ENCODE measurements at regions not wholly inside any gene's neighbourhood (a gene's known extent, or its start where the extent isn't known, plus 50 kb on each side); places are given as distances from the start of the nearest gene placed in this dataset.

DNA sequence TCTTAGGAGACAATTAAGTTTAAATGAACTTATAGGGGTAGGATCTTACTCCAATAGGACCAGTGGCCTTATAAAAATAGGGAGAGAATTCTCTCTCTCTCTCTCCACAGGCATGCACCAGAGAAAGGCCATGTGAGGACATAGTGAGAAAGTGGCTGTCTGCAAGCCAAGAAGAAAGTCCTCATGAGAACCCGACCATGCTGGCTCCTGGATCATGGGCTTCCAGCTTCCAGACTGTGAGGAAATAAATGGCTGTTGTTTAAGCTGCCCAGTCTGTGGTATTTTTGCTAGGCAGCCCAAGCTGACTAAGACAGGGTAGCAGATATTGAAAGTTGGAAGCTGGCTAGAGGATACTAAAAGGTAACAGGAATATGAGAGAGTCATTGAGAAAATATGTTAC lies 454.0 kb downstream of the NBAS start (continued):
- no peak for TF ChIP-seq IRF3 (IDR thresholded peaks at IDR 0.05)
- no peak for TF ChIP-seq BACH1 (IDR thresholded peaks at IDR 0.05; ENCODE audit: borderline replicate concordance)
- no peak for TF ChIP-seq POLR2AphosphoS5 (IDR thresholded peaks at IDR 0.05; ENCODE audit: low read length)
- TF ChIP-seq STAT1 (conservative IDR thresholded peaks at IDR 0.05), result no peak

DNA sequence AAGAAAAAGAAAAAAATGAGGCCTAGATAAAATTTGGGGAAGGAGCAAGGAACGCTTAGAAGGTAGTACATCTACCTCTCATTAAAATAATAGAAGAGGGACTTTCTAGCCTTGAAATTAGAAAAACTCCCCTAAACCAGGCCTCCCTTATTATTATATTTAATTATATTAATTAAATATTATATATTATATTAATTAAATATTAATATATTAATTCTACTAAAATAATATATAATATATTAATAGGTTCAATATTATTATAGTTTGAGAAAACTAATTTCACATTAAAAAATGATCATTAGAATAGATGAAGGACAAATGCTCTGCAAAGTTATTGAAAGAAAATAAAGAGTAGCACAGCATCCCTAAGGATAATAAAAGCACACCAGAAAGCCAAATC lies 449.4 kb downstream of the NBAS start:
- Histone ChIP-seq H3K4me3 (no peak overlapping the region), H3K27me3 (replicated peaks in 1 of 2; ENCODE audit: control insufficient read depth in 2 of 2, insufficient read depth in 2 of 2, low read length in 1 of 2) (no peaks in the 10 kb centered on the region), H3K36me3 (ENCODE audit: control insufficient read depth in 2 of 2, insufficient read depth in 2 of 2, low read length in 1 of 2) (no peaks in the 10 kb centered on the region), H3K79me2 (ENCODE audit: control insufficient read depth, insufficient read depth, low read length) (no peaks in the 10 kb centered on the region), H3K4me1 (ENCODE audit: control insufficient read depth, insufficient read depth, low read length) (no peaks in the 10 kb centered on the region), H4K20me1 (ENCODE audit: control insufficient read depth, insufficient read depth) (no peaks in the 10 kb centered on the region), H3K9ac (ENCODE audit: control insufficient read depth, insufficient read depth, low read length) (no peak overlapping the region), H2AFZ (ENCODE audit: control insufficient read depth, low read depth, low read length) (no peak overlapping the region), H3K4me2 (ENCODE audit: control insufficient read depth, insufficient read depth) (no peak overlapping the region), H3K9me3 (replicated peaks; ENCODE audit: control insufficient read depth, insufficient read depth, low read length) (no peaks in the 10 kb centered on the region; the same call in 1 of the 3 replicates), H3K27ac (ENCODE audit: control insufficient read depth, insufficient read depth) (no peak overlapping the region)
- DNase-seq (ENCODE audit: low read depth, low spot score) (no peak), FAIRE-seq (no peak), ATAC-seq (no peak)
- ChIA-PET CTCF (no interaction called here), SMC1A (ENCODE audit: uncharacterized antibody, unreplicated experiment) (no interaction called here), RAD21 (ENCODE audit: unreplicated experiment) (no interaction called here), POLR2A (no interaction called here)
- 0% methylated on average over 1 of the region's 1 CpG for WGBS (ENCODE audit: insufficient coverage, insufficient replicate concordance, low lambda C conversion rate, missing lambda C conversion rate)
- in situ Hi-C loops (cut with MboI) (no loop called here), intact Hi-C loops (cut with micrococcal nuclease; ENCODE audit: unreplicated experiment) (no loop called here)
- BruUV-seq (replicated peaks), result no TSS peak
- no peak for TF ChIP-seq POLR2AphosphoS2 (IDR thresholded peaks at IDR 0.05; ENCODE audit: low read depth, low read length)
- TF ChIP-seq, protein P1, sequence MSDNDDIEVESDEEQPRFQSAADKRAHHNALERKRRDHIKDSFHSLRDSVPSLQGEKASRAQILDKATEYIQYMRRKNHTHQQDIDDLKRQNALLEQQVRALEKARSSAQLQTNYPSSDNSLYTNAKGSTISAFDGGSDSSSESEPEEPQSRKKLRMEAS (IDR thresholded peaks at IDR 0.05; ENCODE audit: low read depth, low read length), result no peak
- no peak for TF ChIP-seq SUZ12 (IDR thresholded peaks at IDR 0.05; ENCODE audit: unreplicated experiment)
- no peak for TF ChIP-seq CBX5 (IDR thresholded peaks at IDR 0.05; ENCODE audit: low read depth)

All from GM12878 (cell line).